ENCODE measurements at regions not wholly inside any gene's neighbourhood (a gene's known extent, or its start where the extent isn't known, plus 50 kb on each side); places are given as distances from the start of the nearest gene placed in this dataset.

GRCh38 chr3:5270666-5271371 lies 83.3 kb downstream of the EDEM1 start:
- H3K36me3 Mint-ChIP-seq = no peaks in the 10 kb centered on the region
- no peak overlapping the region for H3K4me3 Mint-ChIP-seq
- no peaks in the 10 kb centered on the region for H3K27me3 Mint-ChIP-seq
- no peaks in the 10 kb centered on the region for H3K9me3 Mint-ChIP-seq
- H3K4me1 Mint-ChIP-seq = no peaks in the 10 kb centered on the region
- no peak overlapping the region for H3K27ac Mint-ChIP-seq

GRCh38 chr3:5271372-5271683 lies 83.8 kb downstream of the EDEM1 start:
- no peak overlapping the region for H3K4me3 Mint-ChIP-seq
- H3K27me3 Mint-ChIP-seq = no peaks in the 10 kb centered on the region
- no peaks in the 10 kb centered on the region for H3K36me3 Mint-ChIP-seq
- H3K4me1 Mint-ChIP-seq = no peaks in the 10 kb centered on the region
- no peaks in the 10 kb centered on the region for H3K9me3 Mint-ChIP-seq
- no peak overlapping the region for H3K27ac Mint-ChIP-seq

- Mint-ChIP-seq H3K4me1 (no peaks in the 10 kb centered on the region), H3K36me3 (no peaks in the 10 kb centered on the region), H3K4me3 (no peak overlapping the region), H3K9me3 (no peaks in the 10 kb centered on the region), H3K27me3 (no peaks in the 10 kb centered on the region), H3K27ac (no peak overlapping the region)
Observed at GRCh38 chr3:5272387-5272786, 84.9 kb downstream of the EDEM1 start.

- Mint-ChIP-seq H3K9me3 (no peaks in the 10 kb centered on the region), H3K4me1 (no peaks in the 10 kb centered on the region), H3K27me3 (no peaks in the 10 kb centered on the region), H3K27ac (no peak overlapping the region), H3K36me3 (no peaks in the 10 kb centered on the region), H3K4me3 (no peak overlapping the region)
Observed at GRCh38 chr3:5274091-5274490, 86.6 kb downstream of the EDEM1 start.

- Mint-ChIP-seq H3K9me3 (no peaks in the 10 kb centered on the region), H3K4me3 (no peak overlapping the region), H3K27ac (no peak overlapping the region), H3K27me3 (no peaks in the 10 kb centered on the region), H3K4me1 (no peaks in the 10 kb centered on the region), H3K36me3 (peaks cover 2% of the 10 kb centered on the region)
Observed at GRCh38 chr3:5275529-5275928, 88.0 kb downstream of the EDEM1 start.

GRCh38 chr3:5276934-5277333 lies 89.4 kb downstream of the EDEM1 start:
- no peak overlapping the region for H3K4me3 Mint-ChIP-seq
- H3K27ac Mint-ChIP-seq = no peak overlapping the region
- H3K4me1 Mint-ChIP-seq = no peaks in the 10 kb centered on the region
- no peaks in the 10 kb centered on the region for H3K27me3 Mint-ChIP-seq
- H3K36me3 Mint-ChIP-seq = peaks cover 4% of the 10 kb centered on the region
- peaks cover 7% of the 10 kb centered on the region for H3K9me3 Mint-ChIP-seq

GRCh38 chr3:5277612-5278236 lies 90.2 kb downstream of the EDEM1 start:
- no peaks in the 10 kb centered on the region for H3K27me3 Mint-ChIP-seq
- H3K4me3 Mint-ChIP-seq = no peak overlapping the region
- peaks cover 12% of the 10 kb centered on the region for H3K9me3 Mint-ChIP-seq

GRCh38 chr3:5278666-5279065 lies 91.2 kb downstream of the EDEM1 start:
- H3K27me3 Mint-ChIP-seq = no peaks in the 10 kb centered on the region
- H3K4me3 Mint-ChIP-seq = no peak overlapping the region
- H3K9me3 Mint-ChIP-seq = peaks cover 12% of the 10 kb centered on the region
- H3K27ac Mint-ChIP-seq = no peak overlapping the region
- peaks cover 4% of the 10 kb centered on the region for H3K36me3 Mint-ChIP-seq
- H3K4me1 Mint-ChIP-seq = no peaks in the 10 kb centered on the region

More at GRCh38 chr3:5277612-5278236, 90.2 kb downstream of the EDEM1 start:
- H3K36me3 Mint-ChIP-seq = peaks cover 4% of the 10 kb centered on the region
- H3K4me1 Mint-ChIP-seq = no peaks in the 10 kb centered on the region
- H3K27ac Mint-ChIP-seq = no peak overlapping the region

- peaks cover 12% of the 10 kb centered on the region for H3K9me3 Mint-ChIP-seq
- no peak overlapping the region for H3K4me3 Mint-ChIP-seq
- no peaks in the 10 kb centered on the region for H3K4me1 Mint-ChIP-seq
- no peak overlapping the region for H3K27ac Mint-ChIP-seq
- H3K36me3 Mint-ChIP-seq = peaks cover 8% of the 10 kb centered on the region
- peaks cover 2% of the 10 kb centered on the region for H3K27me3 Mint-ChIP-seq
Observed at GRCh38 chr3:5282703-5283102, 95.2 kb downstream of the EDEM1 start.

- peaks cover 13% of the 10 kb centered on the region for H3K36me3 Mint-ChIP-seq
- no peaks in the 10 kb centered on the region for H3K4me1 Mint-ChIP-seq
- H3K9me3 Mint-ChIP-seq = peaks cover 12% of the 10 kb centered on the region
- peaks cover 5% of the 10 kb centered on the region for H3K27me3 Mint-ChIP-seq
- no peak overlapping the region for H3K4me3 Mint-ChIP-seq
- H3K27ac Mint-ChIP-seq = no peak overlapping the region
Observed at GRCh38 chr3:5285439-5285838, 97.9 kb downstream of the EDEM1 start.

GRCh38 chr3:5290915-5291314 lies 103.4 kb downstream of the EDEM1 start:
- H3K4me1 Mint-ChIP-seq = no peaks in the 10 kb centered on the region
- no peak overlapping the region for H3K4me3 Mint-ChIP-seq
- H3K27me3 Mint-ChIP-seq = peaks cover 7% of the 10 kb centered on the region
- H3K36me3 Mint-ChIP-seq = peaks cover 8% of the 10 kb centered on the region
- H3K27ac Mint-ChIP-seq = no peak overlapping the region
- peaks cover 6% of the 10 kb centered on the region for H3K9me3 Mint-ChIP-seq

GRCh38 chr3:5292512-5292911 lies 105.0 kb downstream of the EDEM1 start:
- H3K4me3 Mint-ChIP-seq = no peak overlapping the region
- no peak overlapping the region for H3K27ac Mint-ChIP-seq
- peaks cover 5% of the 10 kb centered on the region for H3K27me3 Mint-ChIP-seq
- H3K36me3 Mint-ChIP-seq = peaks cover 7% of the 10 kb centered on the region
- no peaks in the 10 kb centered on the region for H3K4me1 Mint-ChIP-seq
- peaks cover 6% of the 10 kb centered on the region for H3K9me3 Mint-ChIP-seq

GRCh38 chr3:5293207-5293606 lies 105.7 kb downstream of the EDEM1 start:
- H3K9me3 Mint-ChIP-seq = peaks cover 6% of the 10 kb centered on the region
- H3K4me1 Mint-ChIP-seq = no peaks in the 10 kb centered on the region
- peaks cover 2% of the 10 kb centered on the region for H3K27me3 Mint-ChIP-seq
- H3K36me3 Mint-ChIP-seq = peaks cover 2% of the 10 kb centered on the region
- H3K4me3 Mint-ChIP-seq = no peak overlapping the region
- no peak overlapping the region for H3K27ac Mint-ChIP-seq

- peaks cover 6% of the 10 kb centered on the region for H3K9me3 Mint-ChIP-seq
- H3K36me3 Mint-ChIP-seq = peaks cover 2% of the 10 kb centered on the region
- H3K4me3 Mint-ChIP-seq = no peak overlapping the region
- peaks cover 2% of the 10 kb centered on the region for H3K27me3 Mint-ChIP-seq
- no peaks in the 10 kb centered on the region for H3K4me1 Mint-ChIP-seq
- H3K27ac Mint-ChIP-seq = peak overlapping the region; percentile 8
Observed at GRCh38 chr3:5294356-5294755, 106.8 kb downstream of the EDEM1 start.

- Mint-ChIP-seq H3K27me3 (peaks cover 2% of the 10 kb centered on the region), H3K4me3 (no peak overlapping the region), H3K27ac (no peak overlapping the region), H3K9me3 (peaks cover 6% of the 10 kb centered on the region), H3K4me1 (no peaks in the 10 kb centered on the region), H3K36me3 (no peaks in the 10 kb centered on the region)
Observed at GRCh38 chr3:5295191-5295690, 107.7 kb downstream of the EDEM1 start.

- H3K9me3 Mint-ChIP-seq = peaks cover 6% of the 10 kb centered on the region
- H3K4me3 Mint-ChIP-seq = no peak overlapping the region
- no peaks in the 10 kb centered on the region for H3K4me1 Mint-ChIP-seq
- H3K27me3 Mint-ChIP-seq = peaks cover 2% of the 10 kb centered on the region
- H3K27ac Mint-ChIP-seq = no peak overlapping the region
- no peaks in the 10 kb centered on the region for H3K36me3 Mint-ChIP-seq
Observed at GRCh38 chr3:5296362-5296761, 108.9 kb downstream of the EDEM1 start.
